ENCODE measurements at regions not wholly inside any gene's neighbourhood (a gene's known extent, or its start where the extent isn't known, plus 50 kb on each side); places are given as distances from the start of the nearest gene placed in this dataset.

DNA sequence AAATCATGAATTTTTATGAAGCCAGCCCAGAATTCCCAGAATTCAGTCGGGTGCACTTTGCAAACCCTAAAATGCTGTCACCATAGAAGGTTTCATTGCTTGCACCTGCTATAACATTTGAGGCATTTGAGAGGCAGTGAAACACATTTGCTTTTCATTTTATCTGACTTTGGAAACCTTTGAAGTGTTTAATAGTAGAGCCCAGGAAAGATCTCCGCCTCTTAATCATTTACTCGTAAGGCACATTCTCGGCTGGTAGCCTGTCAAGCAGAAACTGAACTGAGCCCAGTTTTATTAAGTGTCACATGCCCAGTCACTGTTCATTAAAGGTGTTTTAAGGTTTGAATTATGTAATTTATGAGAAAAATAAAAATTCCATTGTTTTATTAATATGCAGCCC is 247.6 kb downstream of the EMX2 start:
- no peaks in the 10 kb centered on the region for H3K36me3 Mint-ChIP-seq (ENCODE audit: low read depth)
- H3K4me3 Mint-ChIP-seq: no peak overlapping the region
- no peak overlapping the region for H3K27ac Mint-ChIP-seq

More for the DNA sequence above, 247.6 kb downstream of the EMX2 start:
- Histone ChIP-seq H3K79me2 (replicated peaks; ENCODE audit: insufficient read depth) (no peaks in the 10 kb centered on the region), H3K27me3 (ENCODE audit: insufficient read depth) (no peaks in the 10 kb centered on the region), H3K27ac (ENCODE audit: low read depth) (no peak overlapping the region), H3K36me3 (ENCODE audit: insufficient read depth) (no peaks in the 10 kb centered on the region), H3F3A (replicated peaks; ENCODE audit: low read depth) (no peaks in the 10 kb centered on the region), H3K9me2 (ENCODE audit: insufficient read depth) (0 out of 2 replicates have a peak, but pooled peaks cover 4% of the 10 kb centered on the region), H3K4me2 (no peak overlapping the region), H3K4me3 (no peak overlapping the region), H2AFZ (no peak overlapping the region), H3K4me1 (ENCODE audit: insufficient read depth) (no peaks in the 10 kb centered on the region), H4K20me1 (replicated peaks; ENCODE audit: insufficient read depth) (no peaks in the 10 kb centered on the region)
- H3K27me3 Mint-ChIP-seq (ENCODE audit: insufficient read depth, low read depth, poor library complexity): no peaks in the 10 kb centered on the region
- ATAC-seq (no peak), DNase-seq (ENCODE audit: low spot score) (no peak)
- no peak for TF ChIP-seq CTCF (conservative IDR thresholded peaks at IDR 0.05; ENCODE audit: low read depth in 2 of 2)
- no peak for TF ChIP-seq CREB1 (CRISPR knock-in tag; IDR thresholded peaks at IDR 0.05; ENCODE audit: low read depth)
- TF ChIP-seq EZH2 (IDR thresholded peaks at IDR 0.05; ENCODE audit: low read depth, unreplicated experiment): no peak
- TF ChIP-seq, protein P1, sequence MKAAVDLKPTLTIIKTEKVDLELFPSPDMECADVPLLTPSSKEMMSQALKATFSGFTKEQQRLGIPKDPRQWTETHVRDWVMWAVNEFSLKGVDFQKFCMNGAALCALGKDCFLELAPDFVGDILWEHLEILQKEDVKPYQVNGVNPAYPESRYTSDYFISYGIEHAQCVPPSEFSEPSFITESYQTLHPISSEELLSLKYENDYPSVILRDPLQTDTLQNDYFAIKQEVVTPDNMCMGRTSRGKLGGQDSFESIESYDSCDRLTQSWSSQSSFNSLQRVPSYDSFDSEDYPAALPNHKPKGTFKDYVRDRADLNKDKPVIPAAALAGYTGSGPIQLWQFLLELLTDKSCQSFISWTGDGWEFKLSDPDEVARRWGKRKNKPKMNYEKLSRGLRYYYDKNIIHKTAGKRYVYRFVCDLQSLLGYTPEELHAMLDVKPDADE (IDR thresholded peaks at IDR 0.05): no peak
- TF ChIP-seq ZNF114 (CRISPR knock-in tag; IDR thresholded peaks at IDR 0.05): no peak
- TF ChIP-seq JUNB (IDR thresholded peaks at IDR 0.05; ENCODE audit: unreplicated experiment): no peak
- TF ChIP-seq, protein P2, sequence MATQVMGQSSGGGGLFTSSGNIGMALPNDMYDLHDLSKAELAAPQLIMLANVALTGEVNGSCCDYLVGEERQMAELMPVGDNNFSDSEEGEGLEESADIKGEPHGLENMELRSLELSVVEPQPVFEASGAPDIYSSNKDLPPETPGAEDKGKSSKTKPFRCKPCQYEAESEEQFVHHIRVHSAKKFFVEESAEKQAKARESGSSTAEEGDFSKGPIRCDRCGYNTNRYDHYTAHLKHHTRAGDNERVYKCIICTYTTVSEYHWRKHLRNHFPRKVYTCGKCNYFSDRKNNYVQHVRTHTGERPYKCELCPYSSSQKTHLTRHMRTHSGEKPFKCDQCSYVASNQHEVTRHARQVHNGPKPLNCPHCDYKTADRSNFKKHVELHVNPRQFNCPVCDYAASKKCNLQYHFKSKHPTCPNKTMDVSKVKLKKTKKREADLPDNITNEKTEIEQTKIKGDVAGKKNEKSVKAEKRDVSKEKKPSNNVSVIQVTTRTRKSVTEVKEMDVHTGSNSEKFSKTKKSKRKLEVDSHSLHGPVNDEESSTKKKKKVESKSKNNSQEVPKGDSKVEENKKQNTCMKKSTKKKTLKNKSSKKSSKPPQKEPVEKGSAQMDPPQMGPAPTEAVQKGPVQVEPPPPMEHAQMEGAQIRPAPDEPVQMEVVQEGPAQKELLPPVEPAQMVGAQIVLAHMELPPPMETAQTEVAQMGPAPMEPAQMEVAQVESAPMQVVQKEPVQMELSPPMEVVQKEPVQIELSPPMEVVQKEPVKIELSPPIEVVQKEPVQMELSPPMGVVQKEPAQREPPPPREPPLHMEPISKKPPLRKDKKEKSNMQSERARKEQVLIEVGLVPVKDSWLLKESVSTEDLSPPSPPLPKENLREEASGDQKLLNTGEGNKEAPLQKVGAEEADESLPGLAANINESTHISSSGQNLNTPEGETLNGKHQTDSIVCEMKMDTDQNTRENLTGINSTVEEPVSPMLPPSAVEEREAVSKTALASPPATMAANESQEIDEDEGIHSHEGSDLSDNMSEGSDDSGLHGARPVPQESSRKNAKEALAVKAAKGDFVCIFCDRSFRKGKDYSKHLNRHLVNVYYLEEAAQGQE (IDR thresholded peaks at IDR 0.05; ENCODE audit: unreplicated experiment): no peak
- TF ChIP-seq NANOG (IDR thresholded peaks at IDR 0.05; ENCODE audit: borderline replicate concordance): no peak
- no peak for TF ChIP-seq ZNF331 (CRISPR knock-in tag; IDR thresholded peaks at IDR 0.05; ENCODE audit: low read depth)
- no peak for TF ChIP-seq EZH2phosphoT487 (IDR thresholded peaks at IDR 0.05; ENCODE audit: unreplicated experiment)
- TF ChIP-seq, protein P3, sequence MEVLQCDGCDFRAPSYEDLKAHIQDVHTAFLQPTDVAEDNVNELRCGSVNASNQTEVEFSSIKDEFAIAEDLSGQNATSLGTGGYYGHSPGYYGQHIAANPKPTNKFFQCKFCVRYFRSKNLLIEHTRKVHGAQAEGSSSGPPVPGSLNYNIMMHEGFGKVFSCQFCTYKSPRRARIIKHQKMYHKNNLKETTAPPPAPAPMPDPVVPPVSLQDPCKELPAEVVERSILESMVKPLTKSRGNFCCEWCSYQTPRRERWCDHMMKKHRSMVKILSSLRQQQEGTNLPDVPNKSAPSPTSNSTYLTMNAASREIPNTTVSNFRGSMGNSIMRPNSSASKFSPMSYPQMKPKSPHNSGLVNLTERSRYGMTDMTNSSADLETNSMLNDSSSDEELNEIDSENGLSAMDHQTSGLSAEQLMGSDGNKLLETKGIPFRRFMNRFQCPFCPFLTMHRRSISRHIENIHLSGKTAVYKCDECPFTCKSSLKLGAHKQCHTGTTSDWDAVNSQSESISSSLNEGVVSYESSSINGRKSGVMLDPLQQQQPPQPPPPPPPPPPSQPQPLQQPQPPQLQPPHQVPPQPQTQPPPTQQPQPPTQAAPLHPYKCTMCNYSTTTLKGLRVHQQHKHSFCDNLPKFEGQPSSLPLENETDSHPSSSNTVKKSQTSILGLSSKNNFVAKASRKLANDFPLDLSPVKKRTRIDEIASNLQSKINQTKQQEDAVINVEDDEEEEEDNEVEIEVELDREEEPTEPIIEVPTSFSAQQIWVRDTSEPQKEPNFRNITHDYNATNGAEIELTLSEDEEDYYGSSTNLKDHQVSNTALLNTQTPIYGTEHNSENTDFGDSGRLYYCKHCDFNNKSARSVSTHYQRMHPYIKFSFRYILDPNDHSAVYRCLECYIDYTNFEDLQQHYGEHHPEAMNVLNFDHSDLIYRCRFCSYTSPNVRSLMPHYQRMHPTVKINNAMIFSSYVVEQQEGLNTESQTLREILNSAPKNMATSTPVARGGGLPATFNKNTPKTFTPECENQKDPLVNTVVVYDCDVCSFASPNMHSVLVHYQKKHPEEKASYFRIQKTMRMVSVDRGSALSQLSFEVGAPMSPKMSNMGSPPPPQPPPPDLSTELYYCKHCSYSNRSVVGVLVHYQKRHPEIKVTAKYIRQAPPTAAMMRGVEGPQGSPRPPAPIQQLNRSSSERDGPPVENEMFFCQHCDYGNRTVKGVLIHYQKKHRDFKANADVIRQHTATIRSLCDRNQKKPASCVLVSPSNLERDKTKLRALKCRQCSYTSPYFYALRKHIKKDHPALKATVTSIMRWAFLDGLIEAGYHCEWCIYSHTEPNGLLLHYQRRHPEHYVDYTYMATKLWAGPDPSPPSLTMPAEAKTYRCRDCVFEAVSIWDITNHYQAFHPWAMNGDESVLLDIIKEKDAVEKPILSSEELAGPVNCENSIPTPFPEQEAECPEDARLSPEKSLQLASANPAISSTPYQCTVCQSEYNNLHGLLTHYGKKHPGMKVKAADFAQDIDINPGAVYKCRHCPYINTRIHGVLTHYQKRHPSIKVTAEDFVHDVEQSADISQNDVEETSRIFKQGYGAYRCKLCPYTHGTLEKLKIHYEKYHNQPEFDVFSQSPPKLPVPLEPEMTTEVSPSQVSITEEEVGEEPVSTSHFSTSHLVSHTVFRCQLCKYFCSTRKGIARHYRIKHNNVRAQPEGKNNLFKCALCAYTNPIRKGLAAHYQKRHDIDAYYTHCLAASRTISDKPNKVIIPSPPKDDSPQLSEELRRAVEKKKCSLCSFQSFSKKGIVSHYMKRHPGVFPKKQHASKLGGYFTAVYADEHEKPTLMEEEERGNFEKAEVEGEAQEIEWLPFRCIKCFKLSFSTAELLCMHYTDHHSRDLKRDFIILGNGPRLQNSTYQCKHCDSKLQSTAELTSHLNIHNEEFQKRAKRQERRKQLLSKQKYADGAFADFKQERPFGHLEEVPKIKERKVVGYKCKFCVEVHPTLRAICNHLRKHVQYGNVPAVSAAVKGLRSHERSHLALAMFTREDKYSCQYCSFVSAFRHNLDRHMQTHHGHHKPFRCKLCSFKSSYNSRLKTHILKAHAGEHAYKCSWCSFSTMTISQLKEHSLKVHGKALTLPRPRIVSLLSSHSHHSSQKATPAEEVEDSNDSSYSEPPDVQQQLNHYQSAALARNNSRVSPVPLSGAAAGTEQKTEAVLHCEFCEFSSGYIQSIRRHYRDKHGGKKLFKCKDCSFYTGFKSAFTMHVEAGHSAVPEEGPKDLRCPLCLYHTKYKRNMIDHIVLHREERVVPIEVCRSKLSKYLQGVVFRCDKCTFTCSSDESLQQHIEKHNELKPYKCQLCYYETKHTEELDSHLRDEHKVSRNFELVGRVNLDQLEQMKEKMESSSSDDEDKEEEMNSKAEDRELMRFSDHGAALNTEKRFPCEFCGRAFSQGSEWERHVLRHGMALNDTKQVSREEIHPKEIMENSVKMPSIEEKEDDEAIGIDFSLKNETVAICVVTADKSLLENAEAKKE (CRISPR knock-in tag; IDR thresholded peaks at IDR 0.05): no peak
- no peak for TF ChIP-seq STAT1 (IDR thresholded peaks at IDR 0.05; ENCODE audit: unreplicated experiment)
- no peaks in the 10 kb centered on the region for H3K4me1 Mint-ChIP-seq
- H3K9me3 Mint-ChIP-seq: no peaks in the 10 kb centered on the region

Data from GM23338 (cell line).